ENCODE measurements at regions not wholly inside any gene's neighbourhood (a gene's known extent, or its start where the extent isn't known, plus 50 kb on each side); places are given as distances from the start of the nearest gene placed in this dataset.

DNA sequence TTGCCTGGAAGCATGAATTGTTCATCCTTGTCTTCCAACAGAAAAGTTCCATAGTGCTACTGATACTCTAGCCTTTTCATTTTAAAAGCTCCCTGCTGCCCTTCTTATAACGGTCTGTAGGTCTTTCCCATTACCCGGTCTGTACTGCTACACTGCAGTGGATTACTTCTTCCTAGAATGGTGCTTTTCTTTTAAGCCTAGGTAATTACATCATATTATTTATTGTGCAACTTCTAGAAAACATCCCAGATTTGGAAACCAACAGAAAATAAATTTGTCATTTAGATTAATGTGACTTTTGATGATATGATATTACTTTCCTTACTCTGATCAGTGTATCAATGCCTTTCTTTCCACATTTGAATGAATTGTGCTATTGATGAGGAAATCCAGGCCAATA, 199.4 kb downstream of the TANC2 start:
- TF ChIP-seq, protein P1, sequence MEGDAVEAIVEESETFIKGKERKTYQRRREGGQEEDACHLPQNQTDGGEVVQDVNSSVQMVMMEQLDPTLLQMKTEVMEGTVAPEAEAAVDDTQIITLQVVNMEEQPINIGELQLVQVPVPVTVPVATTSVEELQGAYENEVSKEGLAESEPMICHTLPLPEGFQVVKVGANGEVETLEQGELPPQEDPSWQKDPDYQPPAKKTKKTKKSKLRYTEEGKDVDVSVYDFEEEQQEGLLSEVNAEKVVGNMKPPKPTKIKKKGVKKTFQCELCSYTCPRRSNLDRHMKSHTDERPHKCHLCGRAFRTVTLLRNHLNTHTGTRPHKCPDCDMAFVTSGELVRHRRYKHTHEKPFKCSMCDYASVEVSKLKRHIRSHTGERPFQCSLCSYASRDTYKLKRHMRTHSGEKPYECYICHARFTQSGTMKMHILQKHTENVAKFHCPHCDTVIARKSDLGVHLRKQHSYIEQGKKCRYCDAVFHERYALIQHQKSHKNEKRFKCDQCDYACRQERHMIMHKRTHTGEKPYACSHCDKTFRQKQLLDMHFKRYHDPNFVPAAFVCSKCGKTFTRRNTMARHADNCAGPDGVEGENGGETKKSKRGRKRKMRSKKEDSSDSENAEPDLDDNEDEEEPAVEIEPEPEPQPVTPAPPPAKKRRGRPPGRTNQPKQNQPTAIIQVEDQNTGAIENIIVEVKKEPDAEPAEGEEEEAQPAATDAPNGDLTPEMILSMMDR (IDR thresholded peaks at IDR 0.05; ENCODE audit: insufficient read depth, low read depth, low read length) = no peak
- DNase-seq (ENCODE audit: low read depth) = no peak
- no peak overlapping the region for H3K4me3 ChIP-seq (ENCODE audit: low read depth, low read length)

DNA sequence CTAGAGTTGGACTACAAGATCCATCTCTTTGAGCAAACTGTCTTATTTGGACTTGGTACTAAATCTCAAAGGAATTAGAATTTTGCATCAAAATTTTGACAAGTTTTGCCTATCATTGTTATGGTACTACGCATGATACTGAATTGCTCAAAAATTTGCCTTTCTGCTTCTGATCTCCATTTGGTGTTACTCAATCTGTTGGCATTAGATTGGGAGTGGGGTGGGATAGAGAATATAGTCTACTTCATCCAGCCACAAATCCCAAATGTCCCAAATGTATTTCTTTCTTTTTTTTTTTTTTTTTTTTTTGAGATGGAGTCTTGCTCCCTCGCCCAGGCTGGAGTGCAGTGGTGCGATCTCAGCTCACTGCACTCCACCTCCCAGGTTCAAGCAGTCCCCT, 204.8 kb downstream of the TANC2 start:
- TF ChIP-seq, protein P1 (IDR thresholded peaks at IDR 0.05; ENCODE audit: insufficient read depth, low read depth, low read length) = no peak
- H3K4me3 ChIP-seq (ENCODE audit: low read depth, low read length) = no peak overlapping the region
- no peak for DNase-seq (ENCODE audit: low read depth)

GRCh38 chr17:63171428-63172393, 205.7 kb downstream of the TANC2 start:
- peak; percentile 23 for DNase-seq (ENCODE audit: low read depth)
- no peak overlapping the region for H3K4me3 ChIP-seq (ENCODE audit: low read depth, low read length)

GRCh38 chr17:63173450-63173849, 207.4 kb downstream of the TANC2 start:
- H3K4me3 ChIP-seq (ENCODE audit: low read depth, low read length) = no peak overlapping the region
- TF ChIP-seq, protein P1 (IDR thresholded peaks at IDR 0.05; ENCODE audit: insufficient read depth, low read depth, low read length) = no peak
- DNase-seq (ENCODE audit: low read depth) = no peak

More at GRCh38 chr17:63171428-63172393, 205.7 kb downstream of the TANC2 start:
- TF ChIP-seq, protein P1 (IDR thresholded peaks at IDR 0.05; ENCODE audit: insufficient read depth, low read depth, low read length) = no peak

DNA sequence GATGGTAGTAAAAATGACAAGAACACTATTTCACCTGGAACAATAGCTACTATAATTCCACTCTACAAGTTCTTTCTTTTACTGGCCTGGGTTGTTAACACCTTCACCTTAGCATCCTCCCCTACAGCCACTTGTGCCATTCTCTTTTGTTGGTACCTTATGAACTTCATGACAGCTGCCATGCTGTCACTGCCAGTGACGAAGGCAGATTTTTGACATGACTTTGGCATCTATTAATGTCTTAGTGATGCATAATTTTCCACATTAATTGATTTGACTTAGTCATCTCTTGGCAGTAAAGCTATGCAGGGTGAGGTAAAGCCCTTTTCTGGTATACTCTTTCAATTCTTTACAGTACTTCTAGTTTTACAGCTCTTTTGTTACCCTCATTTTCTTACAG, 207.9 kb downstream of the TANC2 start:
- no peak for DNase-seq (ENCODE audit: low read depth)
- TF ChIP-seq, protein P1 (IDR thresholded peaks at IDR 0.05; ENCODE audit: insufficient read depth, low read depth, low read length) = no peak
- H3K4me3 ChIP-seq (ENCODE audit: low read depth, low read length) = no peak overlapping the region

DNA sequence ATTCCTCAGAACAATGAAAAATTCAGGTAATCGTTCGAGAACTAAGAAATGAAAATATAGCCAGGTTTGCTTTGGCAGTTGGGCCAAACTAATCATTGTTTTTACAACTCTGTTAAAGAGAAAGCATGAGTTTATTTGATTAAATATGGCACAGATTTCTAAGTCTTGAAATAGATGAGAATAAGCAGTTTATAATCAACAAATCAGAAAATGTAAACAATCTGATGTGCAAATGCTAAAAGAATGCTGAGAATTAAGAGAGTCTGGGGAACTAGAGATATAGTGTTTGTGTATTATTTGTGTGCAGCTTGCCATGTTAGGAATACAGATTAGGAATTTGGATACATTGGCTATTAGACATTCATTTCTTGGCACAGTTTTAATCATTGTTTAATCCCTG, 212.5 kb downstream of the TANC2 start:
- TF ChIP-seq, protein P1 (IDR thresholded peaks at IDR 0.05; ENCODE audit: insufficient read depth, low read depth, low read length) = no peak
- DNase-seq (ENCODE audit: low read depth) = peak; percentile 73
- H3K4me3 ChIP-seq (ENCODE audit: low read depth, low read length) = peak overlapping the region; percentile 2

All from fibroblast of villous mesenchyme (primary cell).